ACC112 (cell line): ENCODE measurements at regions not wholly inside any gene's neighbourhood (a gene's known extent, or its start where the extent isn't known, plus 50 kb on each side); places are given as distances from the start of the nearest gene placed in this dataset.
"Not testable (repeated sequence)": the region's sequence is repeated elsewhere in the genome, so short reads cannot be mapped to it uniquely, and the experiment has no call there.

Experiments
- H2AFZ ChIP-seq: fragments of 200-600 bp; sonication (generic); one replicate; pipeline ENCODE4 v1.6.0; 2017; ENCODE audit warnings: antibody characterized with exemption, low read length; ENCODE audit not compliant: unreplicated experiment
- H3K27ac ChIP-seq: fragments of 200-600 bp; sonication (generic); 2 replicates; pipeline ENCODE4 v1.5.1; 2014; ENCODE audit warnings: low read depth, mild to moderate bottlenecking, antibody characterized with exemption, low read length, moderate library complexity
- H3K27me3 ChIP-seq: fragments of 200-600 bp; sonication (generic); 2 replicates; pipeline ENCODE4 v1.6.1; 2014; ENCODE audit warnings: mild to moderate bottlenecking, antibody characterized with exemption, low read length, moderate library complexity, mixed read lengths; ENCODE audit not compliant: insufficient read depth
- H3K36me3 ChIP-seq: fragments of 200-600 bp; sonication (generic); 2 replicates; pipeline ENCODE4 v1.6.1; 2016; ENCODE audit warnings: mild to moderate bottlenecking, antibody characterized with exemption, low read length, moderate library complexity, mixed read lengths; ENCODE audit not compliant: insufficient read depth
- H3K4me1 ChIP-seq: fragments of 200-600 bp; sonication (generic); one replicate; pipeline ENCODE4 v1.6.1; 2016; ENCODE audit warnings: low read length, mixed read lengths; ENCODE audit not compliant: insufficient read depth, unreplicated experiment, control insufficient read depth
- H3K4me3 ChIP-seq: fragments of 200-600 bp; sonication (generic); 2 replicates; pipeline ENCODE4 v1.5.1; 2014; ENCODE audit warnings: mild to moderate bottlenecking, low read depth, low read length
- H3K79me2 ChIP-seq: fragments of 200-600 bp; sonication (generic); one replicate; pipeline ENCODE4 v1.6.0; 2016; ENCODE audit warnings: low read length; ENCODE audit not compliant: control insufficient read depth, unreplicated experiment, insufficient read depth

DNA sequence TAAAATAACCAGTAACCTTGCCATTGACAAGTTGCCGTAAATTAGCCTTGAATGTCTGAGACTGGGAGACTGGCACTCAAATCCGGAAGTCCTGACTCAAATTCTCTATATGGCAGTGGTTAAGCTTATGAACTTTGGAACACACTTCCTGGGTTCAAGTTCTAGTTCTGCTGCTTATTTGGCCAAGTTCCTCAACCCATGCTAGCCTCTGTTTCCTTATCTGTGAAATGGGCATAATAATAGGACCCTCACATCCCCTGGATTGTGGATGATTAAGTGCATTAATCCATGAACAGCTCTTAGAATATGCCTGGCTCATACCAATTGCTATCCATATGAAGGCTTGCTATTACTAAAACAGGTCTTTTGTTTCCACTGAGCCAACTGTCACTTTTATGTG is 311.5 kb downstream of the EDEM1 start:
- H3K27me3 ChIP-seq = no peaks in the 10 kb centered on the region
- H3K27ac ChIP-seq = no peak overlapping the region
- no peaks in the 10 kb centered on the region for H3K79me2 ChIP-seq
- no peaks in the 10 kb centered on the region for H3K4me1 ChIP-seq
- H3K36me3 ChIP-seq = no peaks in the 10 kb centered on the region
- no peak overlapping the region for H3K4me3 ChIP-seq
- H2AFZ ChIP-seq = no peak overlapping the region

DNA sequence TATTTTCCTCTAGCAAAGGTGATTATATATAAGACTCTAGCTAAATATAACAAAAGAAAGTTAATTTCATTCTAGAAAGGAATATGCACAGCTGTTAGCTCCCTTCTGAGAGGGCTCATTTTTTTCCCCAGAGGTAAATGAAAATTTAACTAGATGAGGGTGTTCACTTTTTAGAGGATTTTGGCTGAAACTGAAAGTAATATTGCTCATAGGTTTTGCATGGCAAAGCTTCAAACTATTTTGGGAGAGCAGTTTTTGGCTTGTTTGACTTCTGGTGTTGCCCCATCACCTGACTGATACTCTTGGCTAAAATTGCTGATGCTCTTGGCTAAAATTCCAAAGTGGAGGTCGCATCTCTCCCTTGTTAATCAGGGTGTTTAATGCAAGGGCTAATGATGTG is 311.9 kb downstream of the EDEM1 start:
- Histone ChIP-seq H3K27ac (no peak overlapping the region), H3K27me3 (no peaks in the 10 kb centered on the region), H3K4me3 (no peak overlapping the region), H3K36me3 (no peaks in the 10 kb centered on the region), H3K79me2 (no peaks in the 10 kb centered on the region), H2AFZ (no peak overlapping the region), H3K4me1 (no peaks in the 10 kb centered on the region)

DNA sequence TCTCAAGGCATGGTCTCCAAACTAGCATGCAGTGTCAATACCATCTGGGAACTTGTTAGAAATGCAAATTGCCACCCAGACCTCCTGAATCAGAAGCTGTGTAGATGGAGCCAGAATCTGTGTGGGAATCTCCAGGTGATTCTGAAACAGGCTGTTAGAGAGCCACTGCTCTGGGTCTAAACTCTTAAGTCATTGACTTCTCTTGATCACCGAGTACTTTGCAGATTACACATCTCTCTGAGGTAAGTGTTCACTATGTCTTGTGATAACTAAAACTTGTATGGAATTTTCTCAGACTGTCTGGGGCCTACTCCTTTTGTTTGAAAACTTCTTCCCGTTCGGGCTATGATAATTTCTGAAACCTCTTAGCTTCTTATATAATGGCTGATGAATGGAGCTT is 315.6 kb downstream of the EDEM1 start:
- Histone ChIP-seq H3K4me1 (no peaks in the 10 kb centered on the region), H3K36me3 (no peaks in the 10 kb centered on the region), H3K79me2 (no peaks in the 10 kb centered on the region), H3K27me3 (no peaks in the 10 kb centered on the region), H2AFZ (no peak overlapping the region), H3K4me3 (no peak overlapping the region), H3K27ac (no peak overlapping the region)

DNA sequence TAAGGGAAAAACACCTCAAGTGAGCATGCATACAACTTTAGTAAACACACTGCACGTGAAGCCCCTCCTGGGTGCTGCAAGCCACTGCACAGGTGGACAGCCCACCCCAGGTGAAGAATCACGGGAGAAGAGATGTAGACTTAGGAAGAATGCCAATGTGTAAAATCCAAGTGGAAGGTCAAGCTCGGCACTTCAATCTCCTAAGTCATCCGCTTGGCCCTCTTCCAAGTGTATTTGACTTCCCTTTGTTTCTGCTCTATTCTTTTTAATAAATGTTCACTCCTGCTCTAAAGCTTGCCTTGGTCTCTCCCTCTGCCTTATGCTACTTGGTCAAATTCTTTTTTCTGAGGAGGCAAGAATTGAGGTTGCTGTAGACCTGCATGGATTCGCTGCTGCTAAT is 316.6 kb downstream of the EDEM1 start:
- Histone ChIP-seq H3K4me1 (no peaks in the 10 kb centered on the region), H2AFZ (no peak overlapping the region)

DNA sequence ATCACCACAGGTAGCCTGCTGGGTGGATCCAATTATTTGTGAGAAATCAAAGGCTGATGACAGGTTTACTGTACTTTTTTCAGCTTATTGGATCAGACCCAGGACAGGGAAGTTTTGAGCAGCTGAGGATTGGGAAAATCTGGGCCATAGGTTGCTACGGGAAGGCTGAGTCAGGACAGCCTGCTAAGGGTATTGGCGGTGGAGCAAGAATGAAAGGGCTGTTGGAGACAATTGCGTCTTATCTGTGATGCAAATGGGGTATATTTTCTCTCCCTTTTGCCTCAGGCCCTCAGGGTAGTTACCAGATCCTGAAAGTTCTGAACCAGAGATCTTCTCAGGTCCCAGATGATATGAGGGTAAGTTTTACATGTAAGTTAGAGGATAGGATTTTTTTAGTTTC is 317.7 kb downstream of the EDEM1 start:
- H3K27me3 ChIP-seq = no peaks in the 10 kb centered on the region
- no peak overlapping the region for H3K27ac ChIP-seq
- H3K36me3 ChIP-seq = no peaks in the 10 kb centered on the region
- no peak overlapping the region for H3K4me3 ChIP-seq
- no peak overlapping the region for H2AFZ ChIP-seq
- H3K79me2 ChIP-seq = no peaks in the 10 kb centered on the region
- no peaks in the 10 kb centered on the region for H3K4me1 ChIP-seq

More for the DNA sequence above, 316.6 kb downstream of the EDEM1 start:
- Histone ChIP-seq H3K79me2 (no peaks in the 10 kb centered on the region), H3K27ac (no peak overlapping the region), H3K4me3 (no peak overlapping the region), H3K36me3 (no peaks in the 10 kb centered on the region), H3K27me3 (no peaks in the 10 kb centered on the region)

DNA sequence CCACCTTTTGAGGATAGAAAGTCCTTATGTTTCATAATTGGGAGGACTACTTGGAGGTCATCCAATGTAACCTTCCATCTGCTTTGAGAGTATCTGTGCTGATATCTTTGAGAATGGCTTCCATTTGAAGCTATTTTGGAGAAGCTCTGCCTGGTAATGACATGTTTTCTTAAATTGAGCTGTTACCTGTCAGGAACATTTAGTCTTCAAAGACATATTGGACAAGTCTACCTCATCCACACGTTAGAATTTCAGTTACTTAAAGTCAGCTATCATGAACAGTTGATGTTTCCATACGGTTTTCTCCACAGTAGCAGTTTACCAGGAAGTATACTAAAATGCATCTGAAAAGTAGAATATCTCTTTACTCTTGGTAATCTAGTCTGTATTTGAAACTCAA is 318.5 kb downstream of the EDEM1 start:
- Histone ChIP-seq H3K36me3 (no peaks in the 10 kb centered on the region), H3K27ac (no peak overlapping the region), H3K79me2 (no peaks in the 10 kb centered on the region), H2AFZ (no peak overlapping the region), H3K4me1 (no peaks in the 10 kb centered on the region), H3K4me3 (no peak overlapping the region), H3K27me3 (no peaks in the 10 kb centered on the region)

DNA sequence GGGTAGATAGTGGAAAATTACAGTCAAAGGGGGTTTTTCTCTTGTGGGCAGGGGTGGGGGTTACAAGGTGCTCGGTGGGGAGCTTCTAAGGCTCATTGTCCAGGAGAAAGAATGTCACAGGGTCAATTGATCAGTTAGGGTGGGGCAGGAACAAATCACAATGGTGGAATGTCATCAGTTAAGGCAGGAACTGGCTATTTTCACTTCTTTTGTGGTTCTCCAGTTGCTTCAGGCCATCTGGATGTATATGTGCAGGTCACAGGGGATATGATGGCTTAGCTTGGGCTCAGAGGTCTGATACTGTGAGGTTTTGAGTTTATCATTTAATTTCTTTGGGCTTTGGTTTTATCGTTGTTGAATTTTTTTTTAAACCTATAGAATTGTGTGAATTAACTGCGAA is 321.4 kb downstream of the EDEM1 start:
- not testable (repeated sequence) for H3K27ac ChIP-seq, H3K36me3 ChIP-seq, H3K79me2 ChIP-seq, H3K4me1 ChIP-seq, H2AFZ ChIP-seq, H3K27me3 ChIP-seq, H3K4me3 ChIP-seq

DNA sequence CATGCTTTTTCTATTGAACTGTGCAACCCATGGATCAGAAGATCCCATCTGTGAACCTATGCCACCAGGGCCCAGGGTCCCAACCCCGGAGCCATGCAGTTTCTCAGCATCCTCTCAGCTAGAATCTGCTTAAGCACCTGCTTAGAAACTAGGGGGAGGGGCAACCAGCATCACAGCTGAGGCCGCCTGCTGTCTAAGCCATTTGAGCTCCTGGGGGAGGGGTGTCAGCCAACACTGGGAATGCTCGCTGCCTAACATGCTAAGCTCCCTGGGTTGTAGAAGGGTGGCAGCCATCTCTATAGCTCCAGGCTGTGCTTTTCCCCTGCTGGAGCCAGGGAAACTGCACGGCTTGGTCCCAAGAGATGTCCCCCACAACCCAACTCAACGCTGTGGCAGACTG is 322.8 kb downstream of the EDEM1 start:
- Histone ChIP-seq H3K27ac (no peak overlapping the region), H3K27me3 (no peaks in the 10 kb centered on the region)

DNA sequence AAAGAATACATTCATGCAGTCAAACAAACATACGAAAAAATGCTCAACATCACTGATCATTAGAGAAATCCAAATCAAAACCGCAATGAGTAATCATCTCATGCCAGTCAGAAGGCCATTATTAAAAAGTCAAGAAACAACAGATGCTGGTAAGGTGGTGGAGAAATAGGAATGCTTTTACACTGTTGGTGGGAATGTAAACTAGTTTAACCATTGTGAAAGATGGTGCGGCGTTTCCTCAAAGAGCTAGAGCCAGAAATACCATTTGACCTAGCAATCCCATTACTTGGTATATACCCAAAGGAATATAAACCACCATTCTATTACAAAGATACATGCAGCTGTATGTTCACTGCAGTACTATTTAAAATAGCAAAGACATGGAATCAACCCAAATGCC is 330.4 kb downstream of the EDEM1 start:
- Histone ChIP-seq H3K36me3 (no peaks in the 10 kb centered on the region), H3K4me3 (no peak overlapping the region), H3K4me1 (no peaks in the 10 kb centered on the region), H3K27me3 (no peaks in the 10 kb centered on the region), H2AFZ (no peak overlapping the region), H3K79me2 (no peaks in the 10 kb centered on the region), H3K27ac (no peak overlapping the region)

More for the DNA sequence above, 322.8 kb downstream of the EDEM1 start:
- Histone ChIP-seq H3K4me3 (no peak overlapping the region), H3K79me2 (no peaks in the 10 kb centered on the region), H3K36me3 (no peaks in the 10 kb centered on the region), H2AFZ (no peak overlapping the region), H3K4me1 (no peaks in the 10 kb centered on the region)

DNA sequence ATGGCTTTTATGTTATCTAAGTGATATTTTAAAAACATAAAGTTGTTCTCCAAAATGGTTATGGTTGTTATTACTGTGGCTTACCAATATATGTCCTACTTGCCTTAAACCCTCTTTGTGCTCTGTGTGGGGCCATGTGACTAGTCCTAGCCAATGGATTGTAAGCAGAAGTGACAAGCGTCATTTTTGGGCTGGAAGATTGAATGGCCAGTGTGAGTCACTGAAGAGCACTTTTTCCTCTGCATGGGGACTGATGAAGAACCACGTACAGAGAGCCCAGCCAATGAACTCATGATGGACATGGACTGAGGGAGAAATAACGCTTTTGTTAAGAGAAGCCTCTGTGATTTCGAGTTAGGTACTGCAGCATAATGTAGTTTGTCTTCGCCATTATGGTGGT is 332.7 kb downstream of the EDEM1 start:
- H3K4me1 ChIP-seq = no peaks in the 10 kb centered on the region
- no peaks in the 10 kb centered on the region for H3K79me2 ChIP-seq
- no peaks in the 10 kb centered on the region for H3K27me3 ChIP-seq
- no peak overlapping the region for H3K4me3 ChIP-seq
- H3K27ac ChIP-seq = no peak overlapping the region
- no peak overlapping the region for H2AFZ ChIP-seq
- no peaks in the 10 kb centered on the region for H3K36me3 ChIP-seq

DNA sequence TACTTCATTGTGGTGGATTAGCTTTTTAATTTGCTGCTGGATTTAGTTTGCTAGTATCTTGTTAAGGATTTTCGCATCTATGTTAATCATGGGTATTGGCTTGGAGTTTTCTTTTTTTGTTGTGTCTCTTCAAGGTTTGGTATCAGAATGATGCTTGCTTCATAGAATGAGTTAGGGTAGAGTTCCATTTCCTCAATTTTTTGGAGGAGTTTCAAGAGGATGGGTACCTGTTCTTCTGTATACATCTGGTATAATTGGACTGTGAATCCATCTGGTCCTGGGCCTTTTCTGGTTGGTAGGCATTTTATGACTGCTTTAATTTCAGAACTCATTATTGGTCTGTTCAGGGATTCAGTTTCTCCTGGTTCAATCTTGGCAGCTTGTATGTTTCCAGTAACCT is 335.6 kb downstream of the EDEM1 start:
- Histone ChIP-seq H3K27ac (no peak overlapping the region), H2AFZ (no peak overlapping the region), H3K79me2 (no peaks in the 10 kb centered on the region), H3K4me1 (no peaks in the 10 kb centered on the region), H3K27me3 (no peaks in the 10 kb centered on the region), H3K4me3 (no peak overlapping the region), H3K36me3 (no peaks in the 10 kb centered on the region)

DNA sequence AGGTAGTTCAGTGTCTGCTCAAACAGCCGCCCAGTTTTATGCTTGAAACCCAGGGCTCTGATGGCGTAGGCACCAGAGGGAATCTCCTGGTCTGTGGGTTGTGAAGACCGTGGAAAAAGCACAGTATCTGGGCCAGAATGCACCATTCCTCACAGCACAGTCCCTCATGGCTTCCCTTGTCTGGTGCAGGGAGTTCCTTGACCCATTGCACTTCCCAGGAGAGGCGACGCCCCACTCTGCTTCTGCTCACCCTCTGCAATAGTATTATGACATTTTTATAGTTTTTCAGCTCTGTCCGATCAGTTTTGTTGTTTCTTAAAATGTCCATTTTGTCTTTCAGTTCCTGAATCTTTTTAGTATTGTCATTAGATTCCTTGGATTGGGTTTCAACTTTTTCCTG is 343.5 kb downstream of the EDEM1 start:
- H3K79me2 ChIP-seq = no peaks in the 10 kb centered on the region
- no peaks in the 10 kb centered on the region for H3K36me3 ChIP-seq
- no peaks in the 10 kb centered on the region for H3K27me3 ChIP-seq
- no peak overlapping the region for H3K4me3 ChIP-seq
- H3K27ac ChIP-seq = no peak overlapping the region
- H3K4me1 ChIP-seq = no peaks in the 10 kb centered on the region
- no peak overlapping the region for H2AFZ ChIP-seq
